ENCODE measurements at regions not wholly inside any gene's neighbourhood (a gene's known extent, or its start where the extent isn't known, plus 50 kb on each side); places are given as distances from the start of the nearest gene placed in this dataset.

DNA sequence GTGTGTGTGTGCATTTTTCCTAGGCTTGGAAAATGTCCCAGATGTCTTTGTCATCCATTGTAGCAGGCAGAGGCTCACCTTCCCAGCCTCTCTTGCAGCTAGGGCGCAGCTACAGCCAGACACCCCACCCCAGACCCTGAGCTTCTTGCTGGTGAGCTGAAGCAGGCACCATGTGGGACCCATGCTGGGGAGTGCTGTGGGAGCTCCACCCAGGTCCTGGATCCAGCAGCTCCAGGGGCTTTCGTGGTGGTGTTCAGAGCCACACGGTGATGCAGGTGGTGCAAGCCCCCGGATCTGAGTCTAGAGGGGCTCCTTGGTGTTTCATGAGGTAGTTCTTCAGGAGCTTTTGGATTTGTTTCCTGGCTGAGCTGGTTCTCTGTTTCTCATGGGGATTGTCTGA, 56.0 kb upstream of the ZFP64 start:
- Histone ChIP-seq H3K9ac (ENCODE audit: low read length) (no peak overlapping the region), H3K36me3 (ENCODE audit: insufficient read depth, low read length) (no peaks in the 10 kb centered on the region), H3K27me3 (ENCODE audit: insufficient read depth, low read depth, low read length) (no peaks in the 10 kb centered on the region), H3F3A (ENCODE audit: insufficient read depth, low read length, poor library complexity, severe bottlenecking) (no peaks in the 10 kb centered on the region), H3K4me2 (ENCODE audit: low read length) (no peak overlapping the region), H3K9me3 (ENCODE audit: low read length) (no peaks in the 10 kb centered on the region), H4K20me1 (ENCODE audit: insufficient read depth) (no peaks in the 10 kb centered on the region), H3K27ac (ENCODE audit: low read length) (no peak overlapping the region), H3K4me3 (ENCODE audit: low read length) (no peak overlapping the region), H3K79me2 (replicated peaks; ENCODE audit: insufficient read depth, low read length) (no peaks in the 10 kb centered on the region), H2AFZ (ENCODE audit: low read depth, low read length) (no peak overlapping the region), H3K9me2 (ENCODE audit: insufficient read depth, low read length) (no peaks in the 10 kb centered on the region)
- TF ChIP-seq POLR2AphosphoS5 (IDR thresholded peaks at IDR 0.05) = no peak
- TF ChIP-seq RAD21 (conservative IDR thresholded peaks at IDR 0.05) = no peak
- no peak for TF ChIP-seq EP300 (conservative IDR thresholded peaks at IDR 0.05; ENCODE audit: poor library complexity, severe bottlenecking)

DNA sequence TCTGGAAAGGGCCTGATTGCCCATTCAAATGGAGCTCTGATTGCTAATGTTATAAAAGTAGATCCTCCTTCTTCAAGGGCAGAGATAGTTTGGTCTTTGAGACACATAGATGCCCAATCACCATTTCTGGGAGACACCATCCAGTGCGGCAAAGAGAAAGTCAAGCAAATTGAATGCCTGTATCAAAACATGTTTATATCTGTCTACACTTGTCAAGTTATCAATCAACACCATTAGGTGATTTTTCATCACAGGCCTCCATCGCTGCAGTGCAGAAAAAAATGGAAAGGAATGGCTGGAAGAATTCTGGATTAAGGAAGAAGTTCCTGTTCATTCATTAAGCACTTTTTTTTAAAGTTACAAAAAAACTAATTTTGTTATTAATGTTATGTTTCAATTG, 54.8 kb upstream of the ZFP64 start:
- TF ChIP-seq MXI1 (conservative IDR thresholded peaks at IDR 0.05; ENCODE audit: poor library complexity, severe bottlenecking) (no peak), EP300 (conservative IDR thresholded peaks at IDR 0.05; ENCODE audit: poor library complexity, severe bottlenecking) (peak; percentile 82), POLR2AphosphoS5 (IDR thresholded peaks at IDR 0.05) (peak; percentile 86)
- TF ChIP-seq, protein P1, sequence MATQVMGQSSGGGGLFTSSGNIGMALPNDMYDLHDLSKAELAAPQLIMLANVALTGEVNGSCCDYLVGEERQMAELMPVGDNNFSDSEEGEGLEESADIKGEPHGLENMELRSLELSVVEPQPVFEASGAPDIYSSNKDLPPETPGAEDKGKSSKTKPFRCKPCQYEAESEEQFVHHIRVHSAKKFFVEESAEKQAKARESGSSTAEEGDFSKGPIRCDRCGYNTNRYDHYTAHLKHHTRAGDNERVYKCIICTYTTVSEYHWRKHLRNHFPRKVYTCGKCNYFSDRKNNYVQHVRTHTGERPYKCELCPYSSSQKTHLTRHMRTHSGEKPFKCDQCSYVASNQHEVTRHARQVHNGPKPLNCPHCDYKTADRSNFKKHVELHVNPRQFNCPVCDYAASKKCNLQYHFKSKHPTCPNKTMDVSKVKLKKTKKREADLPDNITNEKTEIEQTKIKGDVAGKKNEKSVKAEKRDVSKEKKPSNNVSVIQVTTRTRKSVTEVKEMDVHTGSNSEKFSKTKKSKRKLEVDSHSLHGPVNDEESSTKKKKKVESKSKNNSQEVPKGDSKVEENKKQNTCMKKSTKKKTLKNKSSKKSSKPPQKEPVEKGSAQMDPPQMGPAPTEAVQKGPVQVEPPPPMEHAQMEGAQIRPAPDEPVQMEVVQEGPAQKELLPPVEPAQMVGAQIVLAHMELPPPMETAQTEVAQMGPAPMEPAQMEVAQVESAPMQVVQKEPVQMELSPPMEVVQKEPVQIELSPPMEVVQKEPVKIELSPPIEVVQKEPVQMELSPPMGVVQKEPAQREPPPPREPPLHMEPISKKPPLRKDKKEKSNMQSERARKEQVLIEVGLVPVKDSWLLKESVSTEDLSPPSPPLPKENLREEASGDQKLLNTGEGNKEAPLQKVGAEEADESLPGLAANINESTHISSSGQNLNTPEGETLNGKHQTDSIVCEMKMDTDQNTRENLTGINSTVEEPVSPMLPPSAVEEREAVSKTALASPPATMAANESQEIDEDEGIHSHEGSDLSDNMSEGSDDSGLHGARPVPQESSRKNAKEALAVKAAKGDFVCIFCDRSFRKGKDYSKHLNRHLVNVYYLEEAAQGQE (IDR thresholded peaks at IDR 0.05; ENCODE audit: borderline replicate concordance) = no peak
- no peaks in the 10 kb centered on the region for H3K27me3 ChIP-seq (ENCODE audit: insufficient read depth, low read depth, low read length)

DNA sequence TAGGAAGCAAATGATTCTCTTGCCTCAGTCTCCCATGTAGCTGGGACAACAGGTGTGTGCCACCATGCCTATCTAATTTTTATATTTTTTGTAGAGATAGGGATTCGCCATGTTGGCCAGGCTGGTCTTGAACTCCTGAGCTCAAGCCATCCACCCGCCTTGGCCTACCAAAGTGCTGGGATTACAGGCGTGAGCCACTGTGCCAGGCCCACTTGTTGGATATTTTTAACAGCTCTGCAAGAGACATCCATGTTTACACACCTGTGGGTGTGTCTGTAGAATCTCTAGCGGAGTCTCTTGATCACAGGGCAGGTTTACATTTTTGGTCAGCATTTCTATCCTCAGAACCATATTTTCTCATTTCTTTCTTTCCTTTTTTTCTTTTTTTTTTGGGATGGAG, 53.1 kb upstream of the ZFP64 start:
- H3K9me2 ChIP-seq (ENCODE audit: insufficient read depth, low read length) = no peaks in the 10 kb centered on the region
- H3K27ac ChIP-seq (ENCODE audit: low read length) = no peak overlapping the region
- H3K36me3 ChIP-seq (ENCODE audit: insufficient read depth, low read length) = no peaks in the 10 kb centered on the region
- no peak for TF ChIP-seq MXI1 (conservative IDR thresholded peaks at IDR 0.05; ENCODE audit: poor library complexity, severe bottlenecking)
- TF ChIP-seq, protein P2, sequence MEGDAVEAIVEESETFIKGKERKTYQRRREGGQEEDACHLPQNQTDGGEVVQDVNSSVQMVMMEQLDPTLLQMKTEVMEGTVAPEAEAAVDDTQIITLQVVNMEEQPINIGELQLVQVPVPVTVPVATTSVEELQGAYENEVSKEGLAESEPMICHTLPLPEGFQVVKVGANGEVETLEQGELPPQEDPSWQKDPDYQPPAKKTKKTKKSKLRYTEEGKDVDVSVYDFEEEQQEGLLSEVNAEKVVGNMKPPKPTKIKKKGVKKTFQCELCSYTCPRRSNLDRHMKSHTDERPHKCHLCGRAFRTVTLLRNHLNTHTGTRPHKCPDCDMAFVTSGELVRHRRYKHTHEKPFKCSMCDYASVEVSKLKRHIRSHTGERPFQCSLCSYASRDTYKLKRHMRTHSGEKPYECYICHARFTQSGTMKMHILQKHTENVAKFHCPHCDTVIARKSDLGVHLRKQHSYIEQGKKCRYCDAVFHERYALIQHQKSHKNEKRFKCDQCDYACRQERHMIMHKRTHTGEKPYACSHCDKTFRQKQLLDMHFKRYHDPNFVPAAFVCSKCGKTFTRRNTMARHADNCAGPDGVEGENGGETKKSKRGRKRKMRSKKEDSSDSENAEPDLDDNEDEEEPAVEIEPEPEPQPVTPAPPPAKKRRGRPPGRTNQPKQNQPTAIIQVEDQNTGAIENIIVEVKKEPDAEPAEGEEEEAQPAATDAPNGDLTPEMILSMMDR (IDR thresholded peaks at IDR 0.05; ENCODE audit: poor library complexity, severe bottlenecking) = no peak
- no peak for TF ChIP-seq POLR2AphosphoS5 (IDR thresholded peaks at IDR 0.05)
- no peak for TF ChIP-seq RAD21 (conservative IDR thresholded peaks at IDR 0.05)
- TF ChIP-seq SMC3 (conservative IDR thresholded peaks at IDR 0.05; ENCODE audit: poor library complexity) = no peak
- TF ChIP-seq EP300 (conservative IDR thresholded peaks at IDR 0.05; ENCODE audit: poor library complexity, severe bottlenecking) = no peak
- TF ChIP-seq, protein P1 (IDR thresholded peaks at IDR 0.05; ENCODE audit: borderline replicate concordance) = no peak
- TF ChIP-seq EZH2 (IDR thresholded peaks at IDR 0.05; ENCODE audit: borderline replicate concordance, insufficient read depth, low read length, poor library complexity, severe bottlenecking) = no peak
- no peak for TF ChIP-seq TAF1 (IDR thresholded peaks at IDR 0.05; ENCODE audit: low read depth)
- H3F3A ChIP-seq (ENCODE audit: insufficient read depth, low read length, poor library complexity, severe bottlenecking) = no peaks in the 10 kb centered on the region
- H4K20me1 ChIP-seq (ENCODE audit: insufficient read depth) = no peaks in the 10 kb centered on the region
- no peaks in the 10 kb centered on the region for H3K27me3 ChIP-seq (ENCODE audit: insufficient read depth, low read depth, low read length)
- no peak overlapping the region for H2AFZ ChIP-seq (ENCODE audit: low read depth, low read length)
- no peaks in the 10 kb centered on the region for H3K9me3 ChIP-seq (ENCODE audit: low read length)
- no peak overlapping the region for H3K9ac ChIP-seq (ENCODE audit: low read length)
- H3K4me2 ChIP-seq (ENCODE audit: low read length) = no peak overlapping the region
- H3K79me2 ChIP-seq (replicated peaks; ENCODE audit: insufficient read depth, low read length) = no peaks in the 10 kb centered on the region
- no peak overlapping the region for H3K4me3 ChIP-seq (ENCODE audit: low read length)

More for the DNA sequence above, 54.8 kb upstream of the ZFP64 start:
- Histone ChIP-seq H3K9me3 (ENCODE audit: low read length) (no peaks in the 10 kb centered on the region), H3K9ac (ENCODE audit: low read length) (no peak overlapping the region), H3K4me2 (ENCODE audit: low read length) (no peak overlapping the region), H3K79me2 (replicated peaks; ENCODE audit: insufficient read depth, low read length) (no peaks in the 10 kb centered on the region), H3K27ac (ENCODE audit: low read length) (no peak overlapping the region), H3K36me3 (ENCODE audit: insufficient read depth, low read length) (no peaks in the 10 kb centered on the region), H3K9me2 (ENCODE audit: insufficient read depth, low read length) (no peaks in the 10 kb centered on the region), H3F3A (ENCODE audit: insufficient read depth, low read length, poor library complexity, severe bottlenecking) (no peaks in the 10 kb centered on the region), H4K20me1 (ENCODE audit: insufficient read depth) (no peaks in the 10 kb centered on the region), H2AFZ (ENCODE audit: low read depth, low read length) (no peak overlapping the region), H3K4me3 (ENCODE audit: low read length) (no peak overlapping the region)
